IMR-90 (cell line): ENCODE measurements at regions not wholly inside any gene's neighbourhood (a gene's known extent, or its start where the extent isn't known, plus 50 kb on each side); places are given as distances from the start of the nearest gene placed in this dataset.

ENCODE experiments used
- ATAC-seq: fragments of 200-7000 bp; cut with Tn5 transposase; 2 replicates; pipeline ENCODE4 v1.9.1; 2020; ENCODE audit warnings: low read depth, mild to moderate bottlenecking, moderate library complexity
- BruUV-seq: library from RNA; stranded (reverse); fragments of 400-500 nt; replicated peaks from 2 replicates; lab custom pipeline; 2021; lab: Mats Ljungman, UMichigan
- CTCF ChIA-PET: fragments of 300-600 bp; formaldehyde crosslinking; extraction: SDS; loops from one replicate; lab custom pipeline; 2021; ENCODE audit warnings: antibody characterized with exemption; lab: Yijun Ruan, JAX
- POLR2A ChIA-PET: fragments of 300-600 bp; sonication (Branson Sonifier 250); formaldehyde crosslinking; loops from one replicate; lab custom pipeline; 2022; ENCODE audit warnings: antibody characterized with exemption; ENCODE audit not compliant: unreplicated experiment; lab: Charles Lee
- DNase-seq: peaks from one replicate; pipeline ENCODE4 v3.0.0; 2013
- H2AFZ ChIP-seq: replicated peaks from 2 replicates; pipeline ENCODE3; 2013; ENCODE audit warnings: low read length, mild to moderate bottlenecking; ENCODE audit not compliant: poor library complexity
- H2AK5ac ChIP-seq: 2 replicates; pipeline ENCODE4 v1.6.1; 2013; ENCODE audit warnings: low read depth, low read length, inconsistent platforms
- H2AK9ac ChIP-seq: replicated peaks from 2 replicates; pipeline ENCODE3; 2013; ENCODE audit warnings: mild to moderate bottlenecking, low read depth, low read length, moderate library complexity; ENCODE audit not compliant: poor library complexity
- H2BK120ac ChIP-seq: 2 replicates; pipeline ENCODE4 v1.6.1; 2013; ENCODE audit warnings: low read depth, low read length, inconsistent platforms
- H2BK15ac ChIP-seq: 3 replicates; pipeline ENCODE4 v1.6.1; 2013; ENCODE audit warnings: low read depth, low read length, inconsistent platforms
- H2BK20ac ChIP-seq: 2 replicates; pipeline ENCODE4 v1.6.1; 2013; ENCODE audit warnings: low read depth, mild to moderate bottlenecking, inconsistent platforms, low read length, moderate library complexity
- H2BK5ac ChIP-seq: 2 replicates; pipeline ENCODE4 v1.6.1; 2013; ENCODE audit warnings: mild to moderate bottlenecking, low read depth, low read length, inconsistent platforms; ENCODE audit not compliant: poor library complexity, severe bottlenecking
- H3K14ac ChIP-seq: replicated peaks from 2 replicates; pipeline ENCODE4 v1.6.1; 2013; ENCODE audit warnings: low read depth, low read length, inconsistent platforms
- H3K18ac ChIP-seq: 2 replicates; pipeline ENCODE4 v1.6.1; 2013; ENCODE audit warnings: low read depth, low read length, control low read depth
- H3K23ac ChIP-seq: 2 replicates; pipeline ENCODE4 v1.6.1; 2013; ENCODE audit warnings: low read depth, low read length, inconsistent platforms
- H3K27ac ChIP-seq: 2 replicates; pipeline ENCODE4 v1.5.1; 2013; ENCODE audit warnings: mild to moderate bottlenecking, control low read depth, low read length; ENCODE audit not compliant: insufficient read depth
- H3K27me3 ChIP-seq: 2 replicates; pipeline ENCODE4 v1.6.1; 2013; ENCODE audit warnings: low read length; ENCODE audit not compliant: control insufficient read depth, insufficient read depth
- H3K36me3 ChIP-seq: 2 replicates; pipeline ENCODE4 v1.6.1; 2013; ENCODE audit warnings: low read length, mixed read lengths; ENCODE audit not compliant: control insufficient read depth, insufficient read depth
- H3K4ac ChIP-seq: 2 replicates; pipeline ENCODE4 v1.6.1; 2013; ENCODE audit warnings: low read depth, low read length, inconsistent platforms
- H3K4me1 ChIP-seq: 2 replicates; pipeline ENCODE4 v1.6.1; 2013; ENCODE audit warnings: low read length, mixed read lengths; ENCODE audit not compliant: control insufficient read depth, insufficient read depth
- H3K4me2 ChIP-seq: 2 replicates; pipeline ENCODE4 v1.6.1; 2013; ENCODE audit warnings: low read depth, mild to moderate bottlenecking, control low read depth, low read length, moderate library complexity
- H3K4me3 ChIP-seq: 2 replicates; pipeline ENCODE4 v1.5.1; 2013; ENCODE audit warnings: low read depth, mild to moderate bottlenecking, control low read depth, low read length, moderate library complexity; ENCODE audit not compliant: insufficient read depth
- H3K56ac ChIP-seq: 2 replicates; pipeline ENCODE4 v1.6.1; 2013; ENCODE audit warnings: low read length, inconsistent platforms; ENCODE audit not compliant: insufficient read depth; ENCODE audit errors: extremely low read depth
- H3K79me1 ChIP-seq, 2 experiments: 2 replicates each; pipeline ENCODE4 v1.6.1; 2013; ENCODE audit warnings: low read length in 2 of 2, inconsistent platforms in 1 of 2, low read depth in 1 of 2
- H3K9ac ChIP-seq: 2 replicates; pipeline ENCODE4 v1.6.1; 2013; ENCODE audit warnings: low read depth, low read length, control low read depth
- H3K9me1 ChIP-seq: 2 replicates; pipeline ENCODE4 v1.6.1; 2013; ENCODE audit warnings: low read length, inconsistent platforms; ENCODE audit not compliant: insufficient read depth
- H3K9me3 ChIP-seq: 2 replicates; pipeline ENCODE4 v1.6.1; 2013; ENCODE audit warnings: low read length; ENCODE audit not compliant: control insufficient read depth, insufficient read depth
- H4K20me1 ChIP-seq: 2 replicates; pipeline ENCODE4 v1.6.1; 2013; ENCODE audit warnings: low read length, inconsistent platforms; ENCODE audit not compliant: insufficient read depth
- H4K5ac ChIP-seq: 2 replicates; pipeline ENCODE4 v1.6.1; 2013; ENCODE audit warnings: mild to moderate bottlenecking, low read depth, low read length, control low read depth
- H4K8ac ChIP-seq, 2 experiments: 2 replicates each; pipeline ENCODE4 v1.6.1; 2013; ENCODE audit warnings: low read depth in 2 of 2, low read length in 2 of 2, control low read depth in 1 of 2, inconsistent platforms in 1 of 2
- H4K91ac ChIP-seq: 2 replicates; pipeline ENCODE4 v1.6.1; 2013; ENCODE audit warnings: low read depth, low read length, inconsistent platforms; ENCODE audit not compliant: insufficient read depth
- CTCF ChIP-seq: conservative IDR thresholded peaks from 2 replicates; pipeline ENCODE4 v1.5.1; 2012; ENCODE audit warnings: mild to moderate bottlenecking, low read depth, low read length, improper control_type of control experiment
- MAFK ChIP-seq: IDR thresholded peaks from 2 replicates; pipeline ENCODE4 v1.6.1; 2012; ENCODE audit warnings: low read depth, low read length, improper control_type of control experiment
- POLR2A ChIP-seq: IDR thresholded peaks from 2 replicates; pipeline ENCODE4 v1.6.1; 2012; ENCODE audit warnings: mild to moderate bottlenecking, low read depth, low read length
- RFX5 ChIP-seq: IDR thresholded peaks from 2 replicates; pipeline ENCODE4 v1.8.0; 2012; ENCODE audit warnings: low read depth, mild to moderate bottlenecking, low read length, moderate library complexity
- WGBS, 2 experiments: methylation state at CpG; one replicate each; pipeline versions ENCODE4 v1.1.5 to v1.1.7; 2013; ENCODE audit warnings: missing lambda C conversion rate in 2 of 2; ENCODE audit not compliant: insufficient read length in 1 of 2; ENCODE audit errors: extremely low coverage in 2 of 2; 5-methylcytosine and 5-hydroxymethylcytosine counted together
- dilution Hi-C: fragments of 300-500 bp; cut with HindIII; formaldehyde crosslinking; loops from one replicate; pipeline ENCODE4 v1.14.3; 2018; ENCODE audit warnings: low sequenced_read_pairs; ENCODE audit not compliant: unreplicated experiment
- in situ Hi-C: fragments of 300-500 bp; cut with MboI; formaldehyde crosslinking; loops from 3 replicates; pipeline ENCODE4 v1.14.3; 2019; ENCODE audit warnings: low sequenced_read_pairs, inconsistent platforms, mixed read lengths
- intact Hi-C: fragments of 100-400 bp; cut with micrococcal nuclease; formaldehyde crosslinking; loops from 2 replicates; pipeline ENCODE4 v1.10.0; 2022

- no TSS peak for BruUV-seq
Observed at GRCh38 chr10:78351283-78351682, 317.6 kb downstream of the RPS24 start.

More at GRCh38 chr10:78351283-78351682, 317.6 kb downstream of the RPS24 start:
- Histone ChIP-seq H2BK120ac (no peak overlapping the region), H3K9me1 (no peaks in the 10 kb centered on the region), H4K20me1 (no peaks in the 10 kb centered on the region), H3K4me2 (no peak overlapping the region), H4K91ac (no peak overlapping the region), H2AK9ac (no peak overlapping the region), H3K27me3 (peaks cover 38% of the 10 kb centered on the region), H3K79me1 (no peaks in the 10 kb centered on the region), H2BK20ac (no peak overlapping the region), H3K9me3 (peaks cover 3% of the 10 kb centered on the region), H3K56ac (no peak overlapping the region), H3K36me3 (no peaks in the 10 kb centered on the region), H2AK5ac (no peak overlapping the region), H3K14ac (no peak overlapping the region), H2AFZ (no peak overlapping the region), H3K9ac (no peak overlapping the region), H4K5ac (no peak overlapping the region), H3K4me1 (no peaks in the 10 kb centered on the region), H2BK5ac (no peak overlapping the region), H4K8ac (no peak overlapping the region), H3K4me3 (no peak overlapping the region), H3K27ac (no peak overlapping the region), H2BK15ac (no peak overlapping the region), H3K23ac (no peak overlapping the region), H3K18ac (no peak overlapping the region), H3K4ac (no peak overlapping the region)
- DNase-seq (no peak), ATAC-seq (no peak)
- CTCF ChIA-PET: no interaction called here
- WGBS, 2 experiments: no CpG with 5 or more reads among the region's 6 CpGs
- POLR2A ChIA-PET: no interaction called here
- in situ Hi-C loops (no loop called here), dilution Hi-C loops (no loop called here), intact Hi-C loops (no loop called here)
- TF ChIP-seq CTCF (no peak), RFX5 (no peak), MAFK (no peak), POLR2A (no peak)
